H9 (cell line): ENCODE measurements at regions not wholly inside any gene's neighbourhood (a gene's known extent, or its start where the extent isn't known, plus 50 kb on each side); places are given as distances from the start of the nearest gene placed in this dataset.

Experiments
- DNase-seq: peaks from one replicate; pipeline ENCODE4 v3.0.0-alpha.2; 2017
- H2AFZ ChIP-seq: one replicate; pipeline ENCODE4 v1.6.1; 2013; ENCODE audit warnings: mild to moderate bottlenecking, low read length, control low read depth, moderate library complexity
- H2AK5ac ChIP-seq: 2 replicates; pipeline ENCODE4 v1.6.1; 2013; ENCODE audit warnings: low read length, control low read depth, mixed read lengths; ENCODE audit not compliant: insufficient read length
- H2BK120ac ChIP-seq: one replicate; pipeline ENCODE4 v1.6.1; 2013; ENCODE audit warnings: low read depth, mild to moderate bottlenecking, low read length, control low read depth, inconsistent platforms; ENCODE audit not compliant: poor library complexity, severe bottlenecking
- H2BK12ac ChIP-seq: 2 replicates; pipeline ENCODE4 v1.6.1; 2013; ENCODE audit warnings: low read length, control low read depth, mixed read lengths, low read depth; ENCODE audit not compliant: insufficient read length
- H2BK15ac ChIP-seq: 2 replicates; pipeline ENCODE4 v1.6.1; 2013; ENCODE audit warnings: low read depth, low read length, control low read depth
- H2BK20ac ChIP-seq: one replicate; pipeline ENCODE4 v1.6.1; 2013; ENCODE audit warnings: low read depth, mild to moderate bottlenecking, low read length, control low read depth, inconsistent platforms; ENCODE audit not compliant: poor library complexity, severe bottlenecking
- H2BK5ac ChIP-seq: 2 replicates; pipeline ENCODE4 v1.6.1; 2013; ENCODE audit warnings: low read length, control low read depth, mixed read lengths; ENCODE audit not compliant: insufficient read length
- H3K14ac ChIP-seq: 2 replicates; pipeline ENCODE4 v1.6.1; 2013; ENCODE audit warnings: low read length, control low read depth; ENCODE audit not compliant: insufficient read depth
- H3K18ac ChIP-seq: 2 replicates; pipeline ENCODE4 v1.6.1; 2013; ENCODE audit warnings: low read depth, mild to moderate bottlenecking, mixed read lengths, low read length, control low read depth; ENCODE audit not compliant: insufficient read length
- H3K23ac ChIP-seq: 2 replicates; pipeline ENCODE4 v1.6.1; 2013; ENCODE audit warnings: low read length, control low read depth, mixed read lengths, low read depth; ENCODE audit not compliant: insufficient read length
- H3K23me2 ChIP-seq: 2 replicates; pipeline ENCODE4 v1.6.1; 2013; ENCODE audit warnings: low read depth, mild to moderate bottlenecking, mixed read lengths, low read length, control low read depth; ENCODE audit not compliant: insufficient read length, poor library complexity, severe bottlenecking
- H3K27ac ChIP-seq: 2 replicates; pipeline ENCODE4 v1.5.1; 2013; ENCODE audit warnings: low read length, control low read depth, mixed read lengths, low read depth; ENCODE audit not compliant: insufficient read length
- H3K27me3 ChIP-seq: 2 replicates; pipeline ENCODE4 v1.6.1; 2013; ENCODE audit warnings: low read length, control low read depth, inconsistent platforms; ENCODE audit not compliant: insufficient read depth
- H3K4ac ChIP-seq: 2 replicates; pipeline ENCODE4 v1.6.1; 2013; ENCODE audit warnings: low read depth, mild to moderate bottlenecking, control low read depth, inconsistent platforms, low read length, moderate library complexity
- H3K4me1 ChIP-seq: 2 replicates; pipeline ENCODE4 v1.6.1; 2013; ENCODE audit warnings: low read length, control low read depth, inconsistent platforms; ENCODE audit not compliant: insufficient read depth
- H3K4me2 ChIP-seq: 2 replicates; pipeline ENCODE4 v1.6.1; 2013; ENCODE audit warnings: low read length, control low read depth, mixed read lengths; ENCODE audit not compliant: insufficient read length, insufficient read depth
- H3K56ac ChIP-seq: 2 replicates; pipeline ENCODE4 v1.6.1; 2013; ENCODE audit warnings: low read depth, mild to moderate bottlenecking, mixed read lengths, low read length, control low read depth; ENCODE audit not compliant: insufficient read length
- H3K79me1 ChIP-seq: 2 replicates; pipeline ENCODE4 v1.6.1; 2013; ENCODE audit warnings: low read depth, mild to moderate bottlenecking, moderate library complexity, low read length, control low read depth, inconsistent platforms; ENCODE audit not compliant: insufficient read depth, poor library complexity, severe bottlenecking
- H3K79me2 ChIP-seq: 2 replicates; pipeline ENCODE4 v1.6.1; 2013; ENCODE audit warnings: low read length, control low read depth, inconsistent platforms; ENCODE audit not compliant: insufficient read depth
- H3K9ac ChIP-seq: 2 replicates; pipeline ENCODE4 v1.6.1; 2013; ENCODE audit warnings: low read length, control low read depth, mixed read lengths; ENCODE audit not compliant: insufficient read length; ENCODE audit errors: extremely low read depth
- H3K9me3 ChIP-seq: one replicate; pipeline ENCODE4 v1.6.1; 2013; ENCODE audit warnings: low read depth, low read length, inconsistent platforms; ENCODE audit not compliant: control insufficient read depth
- H3T11ph ChIP-seq: one replicate; pipeline ENCODE4 v1.6.1; 2013; ENCODE audit warnings: mild to moderate bottlenecking, low read length, control low read depth, inconsistent platforms
- H4K20me1 ChIP-seq: one replicate; pipeline ENCODE4 v1.6.1; 2013; ENCODE audit not compliant: control insufficient read depth, insufficient read length, insufficient read depth
- H4K5ac ChIP-seq: 2 replicates; pipeline ENCODE4 v1.6.1; 2013; ENCODE audit warnings: low read depth, mild to moderate bottlenecking, mixed read lengths, low read length, control low read depth; ENCODE audit not compliant: insufficient read length
- H4K8ac ChIP-seq: replicated peaks from 2 replicates; pipeline ENCODE4 v1.6.1; 2013; ENCODE audit warnings: low read length, control low read depth, mixed read lengths, low read depth; ENCODE audit not compliant: insufficient read length
- H4K91ac ChIP-seq: 2 replicates; pipeline ENCODE4 v1.6.1; 2013; ENCODE audit warnings: low read depth, mild to moderate bottlenecking, moderate library complexity, mixed read lengths, low read length, control low read depth; ENCODE audit not compliant: insufficient read length
- H3K27ac Mint-ChIP-seq, 3 experiments: 2 replicates in 2 of 3; 3 replicates in 1 of 3; pipeline ENCODE4 v1.8.0; 2020 to 2021; ENCODE audit warnings: mixed read lengths in 3 of 3, mild to moderate bottlenecking in 1 of 3, moderate library complexity in 1 of 3
- H3K27me3 Mint-ChIP-seq: 2 replicates; pipeline ENCODE4 v1.8.0; 2021; ENCODE audit warnings: low read depth, mild to moderate bottlenecking, moderate library complexity, mixed read lengths
- H3K36me3 Mint-ChIP-seq, 3 experiments: 2 replicates in 2 of 3; 3 replicates in 1 of 3; pipeline ENCODE4 v1.8.0; 2020 to 2021; ENCODE audit warnings: low read depth in 3 of 3, mixed read lengths in 3 of 3; ENCODE audit not compliant: insufficient read depth in 1 of 3
- H3K4me1 Mint-ChIP-seq, 2 experiments: 2 replicates each; pipeline ENCODE4 v1.8.0; 2020; ENCODE audit warnings: mixed read lengths in 2 of 2
- H3K4me3 Mint-ChIP-seq, 2 experiments: 2 replicates in 1 of 2; 3 replicates in 1 of 2; pipeline ENCODE4 v1.8.0; 2020 to 2021; ENCODE audit warnings: mild to moderate bottlenecking in 2 of 2, mixed read lengths in 2 of 2, moderate library complexity in 1 of 2
- H3K9me3 Mint-ChIP-seq, 2 experiments: 2 replicates in 1 of 2; 3 replicates in 1 of 2; pipeline ENCODE4 v1.8.0; 2020; ENCODE audit warnings: mild to moderate bottlenecking in 2 of 2, mixed read lengths in 2 of 2, moderate library complexity in 1 of 2
- CTCF ChIP-seq: fragments of 200-600 bp; sonication (generic); conservative IDR thresholded peaks from 3 replicates; pipeline ENCODE4 v1.8.0; 2021; ENCODE audit warnings: antibody characterized with exemption, mild to moderate bottlenecking
- WGBS: extraction: QIAGEN DNeasy Blood & Tissue Kit; methylation state at CpG from one replicate; pipeline ENCODE4 v1.1.7; 2013; ENCODE audit warnings: missing lambda C conversion rate, low lambda C conversion rate, mixed read lengths; ENCODE audit not compliant: insufficient read length; ENCODE audit errors: extremely low coverage; 5-methylcytosine and 5-hydroxymethylcytosine counted together

DNA sequence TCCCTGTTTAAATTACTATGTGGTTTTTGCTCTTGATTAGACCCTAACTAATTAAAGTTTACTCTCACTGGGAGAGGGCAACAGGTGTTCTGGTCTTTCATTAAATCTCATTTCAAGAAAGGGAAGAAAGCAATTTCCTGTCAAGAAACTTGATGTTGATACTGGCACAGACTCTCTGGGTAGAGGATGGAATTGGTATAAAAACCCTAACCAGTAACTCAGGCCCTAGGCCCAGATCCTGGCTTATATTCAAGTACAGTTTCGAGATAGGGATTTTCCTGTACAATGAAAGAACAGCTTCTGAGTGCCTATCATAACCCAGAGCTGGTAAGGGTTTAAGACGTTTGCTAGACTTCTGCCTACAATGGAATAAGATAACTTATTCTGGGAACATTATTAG is 61.6 kb upstream of the ACYP2 start:
- no peak for DNase-seq
- H3K79me1 ChIP-seq = no peaks in the 10 kb centered on the region
- no peak overlapping the region for H3K14ac ChIP-seq
- no peaks in the 10 kb centered on the region for H3K79me2 ChIP-seq
- H3K4me1 Mint-ChIP-seq = peaks cover 4% of the 10 kb centered on the region in 2 experiments; a peak in 3 of 4 replicates
- no peak overlapping the region for H2AFZ ChIP-seq
- no CpG with 5 or more reads among the region's 2 CpGs for WGBS
- H3K27ac Mint-ChIP-seq = no peak overlapping the region
- H2BK15ac ChIP-seq = no peak overlapping the region
- no peak overlapping the region for H3K4me3 Mint-ChIP-seq
- H2BK5ac ChIP-seq = no peak overlapping the region
- H4K8ac ChIP-seq = no peak overlapping the region
- no peak overlapping the region for H2BK20ac ChIP-seq
- no peaks in the 10 kb centered on the region for H4K20me1 ChIP-seq
- H3T11ph ChIP-seq = no peak overlapping the region
- H3K4me2 ChIP-seq = no peak overlapping the region
- no peak overlapping the region for H3K56ac ChIP-seq
- H3K36me3 Mint-ChIP-seq = peaks cover 6 to 14% (median 9%) of the 10 kb centered on the region in 3 experiments; a peak in 6 of 7 replicates
- no peak overlapping the region for H4K91ac ChIP-seq
- no peak overlapping the region for H3K23ac ChIP-seq
- H2AK5ac ChIP-seq = no peak overlapping the region
- no peak overlapping the region for H3K9ac ChIP-seq
- H3K9me3 Mint-ChIP-seq = peaks cover 12 to 15% of the 10 kb centered on the region in 2 experiments
- no peak overlapping the region for H3K18ac ChIP-seq
- H3K4me1 ChIP-seq = no peaks in the 10 kb centered on the region
- no peak overlapping the region for H2BK12ac ChIP-seq
- H4K5ac ChIP-seq = no peak overlapping the region
- no peak for TF ChIP-seq CTCF
- H3K9me3 ChIP-seq = no peaks in the 10 kb centered on the region
- H3K27me3 Mint-ChIP-seq = no peaks in the 10 kb centered on the region; the same call in 1 of the 2 replicates
- no peak overlapping the region for H2BK120ac ChIP-seq
- no peak overlapping the region for H3K27ac ChIP-seq
- H3K27me3 ChIP-seq = no peaks in the 10 kb centered on the region
- H3K4ac ChIP-seq = no peak overlapping the region
- H3K23me2 ChIP-seq = no peaks in the 10 kb centered on the region
